Bronchial epithelial cell (primary cell): ENCODE measurements at regions not wholly inside any gene's neighbourhood (a gene's known extent, or its start where the extent isn't known, plus 50 kb on each side); places are given as distances from the start of the nearest gene placed in this dataset.

Experiments used
- DNase-seq: peaks from one replicate; pipeline ENCODE4 v3.0.0-alpha.2; 2010; ENCODE audit warnings: low read depth
- FAIRE-seq: peaks from 2 replicates; lab custom pipeline; 2011; peaks lifted over from hg19 to GRCh38; lab: Jason Lieb, UNC
- H3K27me3 ChIP-seq: 2 replicates; pipeline ENCODE4 v1.5.1; 2011; ENCODE audit warnings: low read length; ENCODE audit not compliant: control insufficient read depth, insufficient read depth
- H3K36me3 ChIP-seq: 2 replicates; pipeline ENCODE4 v1.5.1; 2011; ENCODE audit warnings: low read length; ENCODE audit not compliant: control insufficient read depth, insufficient read depth
- H3K4me3 ChIP-seq: 2 replicates; pipeline ENCODE4 v1.5.1; 2011; ENCODE audit warnings: mild to moderate bottlenecking, low read depth, low read length, control low read depth
- TF ChIP-seq, protein P1 (sequence below): IDR thresholded peaks from 2 replicates; pipeline ENCODE4 v1.5.1; 2011; ENCODE audit warnings: mild to moderate bottlenecking, moderate library complexity, low read length, control low read depth, inconsistent platforms; ENCODE audit not compliant: insufficient read depth, severe bottlenecking

DNA sequence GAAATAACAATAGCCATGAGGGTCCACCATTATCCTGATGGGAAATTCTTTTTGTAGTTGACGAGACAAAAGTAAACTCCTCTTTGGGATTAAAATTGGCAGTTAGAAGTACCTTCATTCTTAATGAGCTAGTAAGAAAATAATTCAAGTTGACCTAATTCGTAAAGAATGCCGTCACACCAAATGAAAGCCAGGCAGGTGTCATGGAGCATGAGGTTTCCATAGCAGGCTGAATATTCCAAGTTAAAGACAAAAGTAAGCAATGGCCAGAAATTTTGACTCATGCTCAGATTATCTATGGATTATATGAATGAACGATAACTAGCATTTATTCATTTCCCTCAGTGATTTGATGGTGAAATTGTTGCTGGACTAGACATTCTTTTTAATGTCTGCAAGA lies 192.2 kb upstream of the FAT1 start:
- no peaks in the 10 kb centered on the region for H3K36me3 ChIP-seq
- no peak overlapping the region for H3K4me3 ChIP-seq
- TF ChIP-seq, protein P1, sequence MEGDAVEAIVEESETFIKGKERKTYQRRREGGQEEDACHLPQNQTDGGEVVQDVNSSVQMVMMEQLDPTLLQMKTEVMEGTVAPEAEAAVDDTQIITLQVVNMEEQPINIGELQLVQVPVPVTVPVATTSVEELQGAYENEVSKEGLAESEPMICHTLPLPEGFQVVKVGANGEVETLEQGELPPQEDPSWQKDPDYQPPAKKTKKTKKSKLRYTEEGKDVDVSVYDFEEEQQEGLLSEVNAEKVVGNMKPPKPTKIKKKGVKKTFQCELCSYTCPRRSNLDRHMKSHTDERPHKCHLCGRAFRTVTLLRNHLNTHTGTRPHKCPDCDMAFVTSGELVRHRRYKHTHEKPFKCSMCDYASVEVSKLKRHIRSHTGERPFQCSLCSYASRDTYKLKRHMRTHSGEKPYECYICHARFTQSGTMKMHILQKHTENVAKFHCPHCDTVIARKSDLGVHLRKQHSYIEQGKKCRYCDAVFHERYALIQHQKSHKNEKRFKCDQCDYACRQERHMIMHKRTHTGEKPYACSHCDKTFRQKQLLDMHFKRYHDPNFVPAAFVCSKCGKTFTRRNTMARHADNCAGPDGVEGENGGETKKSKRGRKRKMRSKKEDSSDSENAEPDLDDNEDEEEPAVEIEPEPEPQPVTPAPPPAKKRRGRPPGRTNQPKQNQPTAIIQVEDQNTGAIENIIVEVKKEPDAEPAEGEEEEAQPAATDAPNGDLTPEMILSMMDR: no peak
- DNase-seq: peak; percentile 77
- H3K27me3 ChIP-seq: no peaks in the 10 kb centered on the region
- no peak for FAIRE-seq

DNA sequence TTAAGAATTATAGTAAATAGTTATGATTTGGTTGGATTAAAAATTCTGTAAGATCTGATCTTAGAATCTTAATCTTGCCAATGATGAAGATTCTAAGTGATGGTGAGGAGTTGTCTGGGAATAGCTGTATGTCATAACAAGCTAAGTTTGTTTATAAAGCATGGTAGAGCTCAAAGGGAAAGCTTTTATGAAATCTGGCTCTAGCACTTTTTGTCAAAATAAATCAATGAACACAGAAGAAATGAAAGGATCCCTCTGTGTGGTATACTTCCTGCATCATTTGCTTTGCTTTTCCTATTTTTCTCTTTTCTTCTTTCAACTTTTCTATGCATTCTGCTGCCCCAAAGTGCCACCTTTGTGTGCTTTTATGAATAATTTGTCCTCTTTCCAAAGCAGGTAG lies 193.5 kb upstream of the FAT1 start:
- Histone ChIP-seq H3K36me3 (no peaks in the 10 kb centered on the region), H3K4me3 (no peak overlapping the region), H3K27me3 (no peaks in the 10 kb centered on the region)
- DNase-seq (no peak), FAIRE-seq (no peak)
- TF ChIP-seq, protein P1: no peak

DNA sequence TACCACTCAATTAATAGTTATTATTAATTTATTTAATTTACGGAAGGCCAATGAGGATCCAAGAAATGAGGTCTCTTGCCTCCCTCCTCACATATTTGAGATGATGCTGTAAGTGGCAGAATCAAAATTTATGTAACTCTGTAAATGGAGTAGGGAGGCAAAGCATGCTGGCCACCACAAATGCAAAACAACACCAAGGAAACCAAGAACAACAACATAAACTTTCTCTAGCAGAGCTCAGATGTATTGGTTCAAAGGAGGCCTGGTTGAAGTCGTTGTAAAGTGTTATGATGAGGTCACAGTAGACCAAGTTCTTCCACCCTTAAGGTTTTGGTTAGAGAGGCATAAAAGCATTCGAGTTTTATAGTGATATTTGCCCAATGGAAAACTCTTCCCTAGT lies 194.8 kb upstream of the FAT1 start:
- Histone ChIP-seq H3K27me3 (no peaks in the 10 kb centered on the region), H3K4me3 (no peak overlapping the region), H3K36me3 (no peaks in the 10 kb centered on the region)
- TF ChIP-seq, protein P1: no peak
- FAIRE-seq: no peak
- no peak for DNase-seq

- FAIRE-seq: peak; percentile 66
- Histone ChIP-seq H3K4me3 (no peak overlapping the region), H3K27me3 (no peaks in the 10 kb centered on the region), H3K36me3 (no peaks in the 10 kb centered on the region)
- TF ChIP-seq, protein P1: no peak
- DNase-seq: no peak
Observed at GRCh38 chr4:186919340-186919739, 195.7 kb upstream of the FAT1 start.

DNA sequence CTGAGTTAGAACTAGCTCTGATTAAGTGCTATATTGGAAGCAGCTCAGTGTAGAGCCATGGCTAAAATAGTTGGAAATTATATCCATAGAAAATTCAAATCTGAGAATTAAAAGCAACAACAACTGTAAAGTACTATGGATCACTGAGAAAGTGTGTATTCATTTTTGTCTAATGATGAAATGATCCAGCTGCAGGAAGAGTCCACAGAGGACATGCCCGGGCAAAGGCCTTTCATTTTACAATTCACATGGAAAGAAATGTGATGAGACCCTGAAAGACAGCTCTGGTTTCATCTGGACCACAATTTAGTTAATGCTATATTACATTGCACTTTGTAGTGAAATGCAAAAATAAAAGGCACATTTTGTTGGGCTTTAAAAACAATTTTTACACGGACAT lies 196.8 kb upstream of the FAT1 start:
- DNase-seq: peak; percentile 87
- H3K4me3 ChIP-seq: no peak overlapping the region
- H3K36me3 ChIP-seq: no peaks in the 10 kb centered on the region
- TF ChIP-seq, protein P1: no peak
- H3K27me3 ChIP-seq: no peaks in the 10 kb centered on the region
- no peak for FAIRE-seq

GRCh38 chr4:186920992-186921391 lies 197.3 kb upstream of the FAT1 start:
- DNase-seq (peak; percentile 47), FAIRE-seq (no peak)
- TF ChIP-seq, protein P1: no peak

More at GRCh38 chr4:186920992-186921391, 197.3 kb upstream of the FAT1 start:
- Histone ChIP-seq H3K4me3 (no peak overlapping the region), H3K27me3 (no peaks in the 10 kb centered on the region), H3K36me3 (no peaks in the 10 kb centered on the region)
